Adipocyte (in vitro differentiated cells): ENCODE measurements at regions not wholly inside any gene's neighbourhood (a gene's known extent, or its start where the extent isn't known, plus 50 kb on each side); places are given as distances from the start of the nearest gene placed in this dataset.
A peak's percentile ranks its signal among the peaks of the same experiment; 100 is the strongest.
"Not testable (repeated sequence)": the region's sequence is repeated elsewhere in the genome, so short reads cannot be mapped to it uniquely, and the experiment has no call there.

Source experiments
- DNase-seq: peaks from one replicate; pipeline ENCODE4 v3.0.0-alpha.2; 2015; ENCODE audit warnings: low read depth
- H3K27me3 ChIP-seq: replicated peaks from 2 replicates; pipeline ENCODE4 v1.7.0; 2013; ENCODE audit warnings: mild to moderate bottlenecking, low read length, moderate library complexity; ENCODE audit not compliant: control insufficient read depth, insufficient read depth
- H3K36me3 ChIP-seq: 2 replicates; pipeline ENCODE4 v1.7.0; 2013; ENCODE audit warnings: low read length, mild to moderate bottlenecking, moderate library complexity; ENCODE audit not compliant: control insufficient read depth, insufficient read depth, severe bottlenecking
- H3K4me1 ChIP-seq: 2 replicates; pipeline ENCODE4 v1.7.0; 2013; ENCODE audit warnings: mild to moderate bottlenecking, low read length, moderate library complexity; ENCODE audit not compliant: control insufficient read depth, insufficient read depth
- H3K4me3 ChIP-seq: 2 replicates; pipeline ENCODE4 v1.7.0; 2013; ENCODE audit warnings: mild to moderate bottlenecking, low read length, moderate library complexity
- H3K9ac ChIP-seq: 2 replicates; pipeline ENCODE4 v1.7.0; 2013; ENCODE audit warnings: mild to moderate bottlenecking, low read length, moderate library complexity
- H3K9me3 ChIP-seq: 2 replicates; pipeline ENCODE4 v1.7.0; 2013; ENCODE audit warnings: mild to moderate bottlenecking, low read length, moderate library complexity; ENCODE audit not compliant: control insufficient read depth

DNA sequence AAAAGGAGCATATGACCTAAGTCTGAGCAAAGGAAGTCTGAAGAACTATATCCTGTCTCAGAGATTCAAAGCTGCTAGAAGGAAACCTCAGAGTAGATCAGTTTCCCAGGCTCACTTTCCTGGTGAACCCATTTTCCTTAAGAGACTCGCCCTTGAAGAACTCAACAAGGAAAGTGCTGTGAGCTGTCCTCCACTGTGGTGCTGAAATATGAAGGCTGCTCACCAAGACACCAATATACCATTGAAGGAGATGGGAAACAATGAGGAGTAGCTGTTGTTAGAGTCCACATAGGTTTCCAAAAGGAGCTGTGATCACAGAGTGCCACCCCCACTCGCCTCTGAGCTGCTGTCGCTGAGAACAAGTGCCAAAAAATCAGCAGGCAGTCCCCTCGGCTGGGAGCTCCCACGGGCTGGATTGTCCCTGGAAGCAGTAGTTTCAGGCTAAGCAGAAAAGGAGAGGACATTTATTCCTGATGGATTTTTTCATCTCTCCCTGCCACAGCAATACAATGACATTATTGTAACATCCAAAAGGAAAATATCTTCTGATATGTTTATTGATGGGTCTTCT is 282.1 kb downstream of the RPS29 start:
- no peaks in the 10 kb centered on the region for H3K36me3 ChIP-seq
- no peak overlapping the region for H3K9ac ChIP-seq
- no peaks in the 10 kb centered on the region for H3K9me3 ChIP-seq
- no peaks in the 10 kb centered on the region for H3K4me1 ChIP-seq
- H3K4me3 ChIP-seq: no peak overlapping the region
- DNase-seq: peak; percentile 25
- no peaks in the 10 kb centered on the region for H3K27me3 ChIP-seq

DNA sequence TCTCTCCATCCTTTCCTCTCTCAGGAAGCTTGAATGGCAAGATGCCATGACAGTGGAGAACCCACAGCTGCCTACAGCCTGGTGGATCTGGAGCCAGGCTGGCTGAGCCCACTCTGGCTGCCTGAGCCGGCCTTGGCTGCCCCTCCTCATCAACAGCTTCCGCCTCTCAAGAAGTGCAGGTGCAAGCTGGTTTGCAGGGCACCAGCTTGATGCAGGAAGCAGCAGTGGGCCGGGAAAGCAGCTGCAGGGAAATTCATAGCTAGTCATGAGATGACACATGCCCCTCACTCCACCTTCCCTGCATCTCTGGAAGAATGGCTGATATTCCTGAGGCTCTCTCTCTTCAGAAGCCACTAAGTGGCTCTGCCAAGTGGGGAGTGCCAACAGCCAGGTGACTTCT is 289.1 kb downstream of the RPS29 start:
- Histone ChIP-seq H3K27me3 (no peaks in the 10 kb centered on the region), H3K36me3 (no peaks in the 10 kb centered on the region), H3K4me3 (no peak overlapping the region), H3K4me1 (peaks cover 3% of the 10 kb centered on the region), H3K9ac (no peak overlapping the region), H3K9me3 (no peaks in the 10 kb centered on the region)
- DNase-seq: no peak

DNA sequence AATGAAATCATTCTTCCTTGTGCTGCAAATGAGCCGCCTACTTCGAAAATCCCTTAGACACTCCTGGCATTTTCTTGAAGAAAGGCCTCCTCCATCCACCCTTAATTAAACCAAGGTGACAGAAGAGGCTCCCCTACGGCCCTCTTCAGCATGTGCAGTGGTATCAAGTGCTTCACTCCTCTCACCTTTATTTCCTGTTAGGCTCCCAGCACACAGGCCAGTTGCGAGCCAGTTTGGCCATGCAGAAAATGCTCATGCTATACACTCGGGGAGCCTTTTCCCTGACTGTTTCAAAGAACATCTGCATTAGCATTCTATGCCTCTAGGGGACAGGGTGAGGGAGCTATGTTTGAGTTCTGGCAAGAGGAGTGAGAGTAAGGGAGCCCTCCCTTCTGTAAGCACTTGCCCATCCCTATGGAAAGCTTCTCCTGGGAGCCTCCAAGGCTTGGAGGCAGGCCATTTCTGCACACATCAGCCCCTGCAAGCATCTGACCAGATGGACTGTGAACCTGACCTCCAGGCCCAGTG is 291.5 kb downstream of the RPS29 start:
- Histone ChIP-seq H3K4me3 (no peak overlapping the region), H3K9ac (no peak overlapping the region), H3K4me1 (peaks cover 3% of the 10 kb centered on the region), H3K36me3 (no peaks in the 10 kb centered on the region), H3K27me3 (no peaks in the 10 kb centered on the region), H3K9me3 (no peaks in the 10 kb centered on the region)
- no peak for DNase-seq

DNA sequence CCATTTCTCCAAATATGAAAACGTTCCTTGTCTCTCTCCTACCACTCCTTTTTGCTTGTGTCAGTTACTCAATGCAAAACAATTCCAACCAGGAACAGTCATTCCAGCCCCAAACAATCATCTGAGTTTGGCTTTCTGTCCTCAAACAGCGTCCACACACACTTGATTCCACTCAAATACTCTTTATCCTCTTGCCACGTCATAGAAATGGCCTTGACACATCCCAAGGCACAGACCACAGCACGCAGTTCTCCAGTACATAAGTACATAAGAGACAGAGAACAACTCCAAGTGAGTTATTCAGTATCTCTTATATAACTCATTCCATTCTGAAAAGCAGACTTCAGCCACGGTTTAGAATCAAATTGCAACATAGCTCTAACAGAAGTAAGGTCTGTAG is 299.2 kb downstream of the RPS29 start:
- no peak overlapping the region for H3K4me3 ChIP-seq

DNA sequence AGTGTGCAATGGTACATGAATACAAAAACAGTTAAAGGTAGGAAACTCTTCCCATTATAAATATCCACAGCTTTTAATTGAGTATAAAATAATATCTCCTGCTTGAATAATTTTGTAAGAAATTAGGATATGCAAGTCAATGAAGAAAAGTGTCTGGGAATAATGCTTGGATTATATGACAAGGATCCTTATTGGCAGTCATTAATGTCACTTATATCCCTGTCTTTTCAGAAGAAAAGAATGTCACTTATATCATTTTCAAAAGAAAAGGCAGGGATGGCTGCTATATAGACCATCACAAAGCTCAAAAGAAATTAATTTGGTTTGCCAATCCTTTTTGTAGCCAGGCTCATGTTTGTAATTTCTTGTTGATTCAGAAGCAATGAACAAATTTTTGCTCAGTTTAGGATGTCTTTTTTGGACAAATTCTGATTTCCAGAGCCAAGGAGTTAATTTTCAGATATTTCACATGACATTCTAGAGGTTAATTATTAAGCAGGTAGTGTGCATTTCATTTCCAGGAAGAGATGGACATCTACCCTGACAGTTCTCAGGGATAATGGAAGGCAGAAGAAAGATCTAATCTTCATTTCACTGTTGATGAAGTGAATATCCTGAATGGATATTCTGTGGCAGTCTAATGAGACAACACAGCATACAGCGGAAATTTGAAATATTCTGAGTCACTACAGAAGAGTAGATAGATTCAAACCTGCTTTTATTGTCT is 299.8 kb downstream of the RPS29 start:
- no peak overlapping the region for H3K4me3 ChIP-seq
- no peaks in the 10 kb centered on the region for H3K9me3 ChIP-seq
- no peak for DNase-seq
- H3K36me3 ChIP-seq: no peaks in the 10 kb centered on the region
- peaks cover 3% of the 10 kb centered on the region for H3K4me1 ChIP-seq
- H3K9ac ChIP-seq: no peak overlapping the region
- H3K27me3 ChIP-seq: no peaks in the 10 kb centered on the region

More for the DNA sequence above, 299.2 kb downstream of the RPS29 start:
- Histone ChIP-seq H3K9ac (no peak overlapping the region), H3K4me1 (peaks cover 3% of the 10 kb centered on the region), H3K36me3 (no peaks in the 10 kb centered on the region), H3K9me3 (no peaks in the 10 kb centered on the region), H3K27me3 (no peaks in the 10 kb centered on the region)
- no peak for DNase-seq

DNA sequence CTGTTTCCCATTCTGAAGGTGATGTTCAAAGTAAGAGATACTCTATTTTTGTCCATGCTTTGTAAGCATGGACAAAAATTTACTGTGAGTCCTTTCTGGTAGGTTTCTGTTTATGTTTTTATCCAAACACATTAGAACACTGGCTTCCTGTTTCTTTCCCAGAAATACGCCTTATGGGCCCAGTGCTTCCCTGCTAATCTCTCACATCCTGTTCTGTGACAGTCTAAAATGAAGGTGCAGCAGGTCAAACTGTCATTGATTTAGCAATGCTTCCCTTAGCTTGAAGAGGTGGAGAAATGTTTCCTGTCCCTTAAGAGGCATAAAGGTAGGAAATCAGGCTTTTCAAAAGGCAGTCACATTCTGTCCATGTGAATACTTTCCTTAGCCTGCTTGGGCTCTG is 305.6 kb downstream of the RPS29 start:
- H3K36me3 ChIP-seq: no peaks in the 10 kb centered on the region
- no peaks in the 10 kb centered on the region for H3K9me3 ChIP-seq
- no peak overlapping the region for H3K9ac ChIP-seq
- no peaks in the 10 kb centered on the region for H3K4me1 ChIP-seq
- DNase-seq: no peak
- no peak overlapping the region for H3K4me3 ChIP-seq
- no peaks in the 10 kb centered on the region for H3K27me3 ChIP-seq

DNA sequence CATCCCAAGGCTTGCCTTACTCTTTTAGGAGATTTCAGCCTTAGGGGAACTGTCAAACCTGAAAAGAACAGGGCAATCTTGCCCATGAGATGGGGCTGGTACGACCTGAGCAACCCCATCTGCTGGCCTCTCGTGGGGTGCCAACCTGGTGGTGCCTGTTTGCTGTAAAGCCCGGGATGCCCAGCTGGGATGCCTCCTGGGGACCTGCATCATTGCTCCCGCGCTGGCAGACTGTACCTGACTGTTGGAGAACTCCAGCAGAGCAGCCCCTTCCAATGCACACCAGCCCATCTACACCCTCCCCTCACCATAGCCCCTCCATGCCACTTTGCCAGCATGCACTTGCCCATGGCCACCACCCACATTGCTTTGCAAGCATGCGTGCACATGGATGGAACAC is 335.7 kb downstream of the RPS29 start:
- no peaks in the 10 kb centered on the region for H3K9me3 ChIP-seq
- no peak for DNase-seq
- H3K4me3 ChIP-seq: no peak overlapping the region
- peaks cover 18% of the 10 kb centered on the region for H3K4me1 ChIP-seq
- no peaks in the 10 kb centered on the region for H3K36me3 ChIP-seq
- no peak overlapping the region for H3K9ac ChIP-seq
- H3K27me3 ChIP-seq: no peaks in the 10 kb centered on the region

DNA sequence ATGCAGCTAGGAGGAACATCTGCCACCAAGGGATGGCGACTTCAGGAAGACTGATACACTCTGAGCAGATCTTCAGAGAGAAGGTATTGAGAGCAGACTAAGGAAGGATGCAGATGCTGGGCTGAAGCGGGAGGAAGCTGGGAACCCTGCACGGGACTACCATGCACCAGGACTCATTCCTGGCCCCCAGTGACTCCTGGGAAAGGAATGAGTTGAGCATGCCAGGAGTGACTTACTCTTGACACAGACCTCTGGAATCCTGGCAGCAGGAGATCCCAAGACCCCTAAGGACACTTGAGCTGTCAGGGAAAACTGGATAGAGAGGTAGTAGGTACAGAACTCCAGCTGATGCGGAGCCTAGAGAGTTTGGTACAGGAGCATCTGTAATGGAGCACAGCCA is 336.1 kb downstream of the RPS29 start:
- DNase-seq: no peak
- H3K9ac ChIP-seq: no peak overlapping the region
- H3K9me3 ChIP-seq: no peaks in the 10 kb centered on the region
- H3K4me3 ChIP-seq: no peak overlapping the region
- H3K27me3 ChIP-seq: no peaks in the 10 kb centered on the region
- H3K4me1 ChIP-seq: peaks cover 18% of the 10 kb centered on the region
- no peaks in the 10 kb centered on the region for H3K36me3 ChIP-seq

DNA sequence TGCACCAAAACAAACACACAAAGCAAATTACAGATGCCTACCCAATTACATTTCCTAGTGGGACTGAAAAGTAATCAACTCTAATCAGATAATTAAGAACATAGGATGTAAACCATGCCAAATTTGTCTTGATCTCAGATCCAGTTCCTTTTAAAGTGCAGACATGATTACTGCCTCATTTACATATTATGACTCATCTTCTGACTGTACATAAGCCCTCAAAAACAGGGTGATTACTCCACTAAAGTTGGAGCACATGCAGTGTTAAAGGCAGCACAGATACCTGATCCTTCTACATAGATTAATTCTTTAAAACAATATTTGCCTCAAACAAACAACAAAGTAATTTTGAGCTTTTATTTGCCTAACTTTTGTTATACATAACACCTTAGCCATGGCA is 337.2 kb downstream of the RPS29 start:
- no peaks in the 10 kb centered on the region for H3K36me3 ChIP-seq
- no peaks in the 10 kb centered on the region for H3K27me3 ChIP-seq
- no peak for DNase-seq

DNA sequence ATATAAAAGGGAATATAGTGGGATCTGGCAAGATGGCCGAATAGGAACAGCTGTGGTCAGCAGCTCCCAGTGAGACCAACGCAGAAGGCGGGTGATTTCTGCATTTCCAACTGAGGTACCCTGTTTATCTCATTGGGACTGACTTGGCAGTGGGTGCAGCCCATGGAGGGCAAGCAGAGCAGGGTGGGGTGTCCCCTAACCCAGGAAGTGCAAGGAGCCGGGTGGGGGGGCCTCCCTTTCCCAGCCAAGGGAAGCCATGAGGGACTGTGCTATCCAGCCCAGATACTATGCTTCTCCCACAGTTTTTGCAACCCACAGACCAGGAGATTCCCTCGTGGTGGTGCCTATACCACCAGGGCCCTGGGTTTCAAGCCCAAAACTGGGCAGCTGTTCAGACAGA is 342.4 kb downstream of the RPS29 start:
- not testable (repeated sequence) for H3K9ac ChIP-seq, H3K36me3 ChIP-seq, H3K4me1 ChIP-seq, H3K27me3 ChIP-seq, H3K9me3 ChIP-seq, H3K4me3 ChIP-seq, DNase-seq

More for the DNA sequence above, 337.2 kb downstream of the RPS29 start:
- Histone ChIP-seq H3K4me1 (peaks cover 18% of the 10 kb centered on the region), H3K4me3 (no peak overlapping the region), H3K9me3 (no peaks in the 10 kb centered on the region), H3K9ac (no peak overlapping the region)

DNA sequence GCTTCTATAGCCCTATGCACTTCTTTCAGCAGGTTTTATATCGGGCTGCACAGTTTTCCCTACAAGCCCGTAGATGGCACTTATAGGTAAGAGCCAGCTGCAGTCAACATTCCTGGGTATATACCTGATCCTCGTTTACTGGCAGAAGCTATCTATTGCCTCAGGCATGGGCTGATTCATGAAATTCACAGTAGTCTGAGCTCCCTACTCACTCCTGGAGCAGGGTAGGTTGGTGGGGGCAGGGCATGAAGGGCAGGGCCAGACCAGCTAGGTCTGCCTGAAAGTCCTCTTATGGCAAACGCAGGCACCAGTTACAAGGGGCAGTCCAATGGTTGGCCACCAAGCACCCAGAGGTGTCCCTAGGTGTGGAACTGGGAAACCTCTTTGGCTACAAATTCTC is 345.8 kb downstream of the RPS29 start:
- H3K9ac ChIP-seq: no peak overlapping the region
- no peaks in the 10 kb centered on the region for H3K36me3 ChIP-seq
- no peaks in the 10 kb centered on the region for H3K9me3 ChIP-seq
- DNase-seq: no peak
- no peaks in the 10 kb centered on the region for H3K27me3 ChIP-seq
- H3K4me1 ChIP-seq: no peaks in the 10 kb centered on the region
- H3K4me3 ChIP-seq: no peak overlapping the region
